HPDE6-E6E7 (cell line): ENCODE measurements at regions not wholly inside any gene's neighbourhood (a gene's known extent, or its start where the extent isn't known, plus 50 kb on each side); places are given as distances from the start of the nearest gene placed in this dataset.

ENCODE experiments used
- DNase-seq: peaks from one replicate; pipeline ENCODE4 v3.0.0; 2011; ENCODE audit warnings: missing footprints; ENCODE audit errors: extremely low spot score

DNA sequence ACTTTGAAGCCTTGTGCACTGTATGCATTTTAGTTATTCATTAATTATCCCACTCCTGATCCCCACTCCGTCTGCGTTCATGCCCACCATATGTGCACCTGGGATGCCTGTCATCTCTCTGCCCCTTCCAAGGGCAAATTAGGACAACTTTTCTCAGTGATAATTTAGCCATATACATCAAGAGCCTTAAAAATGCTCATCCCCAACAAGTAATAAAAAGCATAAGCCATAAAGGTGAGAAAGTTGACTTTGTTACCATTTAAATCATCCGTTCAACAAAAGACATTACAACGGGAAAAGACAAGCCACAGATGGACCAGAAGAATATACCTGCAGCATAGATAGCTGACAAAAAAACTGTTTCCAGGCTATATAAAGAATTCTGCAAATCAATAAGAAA, 131.4 kb upstream of the LINGO1 start:
- DNase-seq = no peak

DNA sequence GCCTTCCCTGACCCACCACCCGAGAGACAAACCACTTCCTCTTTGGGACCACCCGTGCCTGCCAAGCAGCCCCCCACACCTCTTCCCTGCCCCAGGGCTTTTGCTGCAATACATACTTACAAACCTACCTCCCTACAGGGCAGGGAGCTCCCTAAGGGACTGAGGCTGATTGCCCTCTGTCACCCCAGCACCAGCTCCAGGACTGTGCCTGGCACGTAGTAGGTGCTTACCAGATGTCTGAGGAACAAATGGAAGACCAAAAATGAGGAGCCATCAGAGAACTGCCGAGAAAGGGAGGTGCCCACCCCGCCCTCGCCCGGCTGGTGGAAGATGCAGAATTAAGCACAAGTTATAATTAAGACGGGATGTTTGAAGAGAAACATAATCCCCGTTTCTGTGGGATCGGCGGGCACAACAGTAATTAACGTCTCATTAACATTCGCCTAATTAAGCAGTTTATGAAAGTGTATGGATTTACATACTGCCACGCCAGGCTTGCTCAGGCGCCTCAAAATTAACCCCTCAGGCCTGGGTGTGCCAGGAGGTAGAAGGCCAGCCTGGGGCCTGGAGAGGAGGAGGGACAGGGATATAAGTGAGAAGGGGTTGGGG, 130.1 kb upstream of the LINGO1 start:
- no peak for DNase-seq

DNA sequence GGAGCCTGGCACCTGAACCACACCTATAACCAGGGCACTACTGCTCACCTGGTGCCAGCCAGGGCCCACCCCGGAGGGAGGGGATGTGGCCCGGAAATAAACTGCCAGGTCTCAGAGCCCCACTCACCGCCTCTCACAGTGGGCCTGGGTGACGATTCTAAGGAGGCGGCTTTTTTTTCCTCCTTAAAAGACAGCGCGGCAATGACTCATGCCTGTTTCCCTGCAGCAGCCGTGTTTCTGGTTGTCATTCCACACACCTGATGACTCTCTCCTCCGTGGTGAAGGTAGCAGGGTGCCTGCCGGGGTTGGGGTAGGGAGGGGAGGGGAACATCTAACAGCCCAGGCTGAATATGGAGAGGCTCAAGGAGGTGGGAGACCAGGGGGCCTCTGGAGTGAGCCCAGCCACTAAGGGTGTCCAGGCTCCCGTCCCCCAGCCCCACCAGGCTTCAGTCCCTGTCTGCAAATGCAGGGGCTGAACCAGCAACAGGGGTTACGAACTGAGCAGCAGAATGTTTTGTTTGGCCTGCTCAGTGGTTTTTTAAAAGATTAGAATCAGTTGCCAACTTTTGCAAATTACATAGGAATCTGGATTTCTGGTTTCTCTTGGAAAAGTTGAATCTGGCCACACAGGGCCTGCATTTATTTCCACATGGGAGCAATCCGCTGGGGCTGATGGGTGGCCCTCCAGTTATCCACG, 127.3 kb upstream of the LINGO1 start:
- no peak for DNase-seq

DNA sequence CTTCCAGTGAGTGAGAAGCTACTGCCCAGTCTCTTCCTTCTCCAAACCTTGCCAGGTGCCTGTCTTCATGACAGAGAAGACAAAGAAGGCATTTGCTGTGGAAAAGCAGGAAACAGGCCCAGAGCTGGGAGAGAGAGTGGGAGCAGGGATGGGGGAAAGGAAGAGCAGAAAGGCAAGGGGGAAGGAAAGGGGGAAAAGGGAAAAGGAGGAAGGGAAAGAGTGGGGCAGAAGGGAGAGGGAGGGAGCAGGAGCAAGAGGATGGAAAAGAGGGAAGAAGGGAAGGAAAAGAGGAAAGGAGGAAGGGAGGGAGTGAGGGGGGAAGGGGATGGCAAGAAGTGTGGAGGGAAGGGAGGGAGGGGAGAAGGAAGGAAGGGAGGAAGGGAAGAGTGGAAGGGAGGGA, 121.2 kb upstream of the LINGO1 start:
- no peak for DNase-seq

DNA sequence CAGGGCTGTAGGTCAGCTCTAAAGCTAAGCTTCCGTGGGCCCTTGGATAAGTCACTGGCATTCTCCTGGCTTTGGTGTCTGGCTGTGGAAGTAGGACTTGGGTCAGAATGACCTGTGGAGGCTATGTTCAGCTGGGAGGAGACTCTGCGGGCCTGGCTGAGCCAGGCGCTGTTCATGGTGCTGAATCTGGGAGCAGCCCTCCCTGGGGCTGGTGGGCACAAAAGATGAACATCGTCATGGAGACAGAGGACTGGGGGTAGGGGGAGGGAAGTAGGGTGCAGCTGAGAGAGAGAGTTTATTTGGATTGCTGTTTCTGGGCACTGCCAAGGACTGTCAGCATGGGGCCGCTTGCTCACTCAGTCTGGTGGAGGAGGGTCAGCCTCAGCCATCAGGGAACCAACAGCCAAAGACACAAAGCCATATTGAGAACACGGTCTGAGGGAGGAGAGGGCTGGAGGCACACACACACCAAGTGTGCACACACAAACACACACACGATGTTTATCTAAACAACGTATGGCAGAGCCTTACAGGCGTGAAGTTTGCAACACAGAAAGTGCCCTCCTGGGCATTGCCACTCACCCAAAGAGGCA, 120.7 kb upstream of the LINGO1 start:
- no peak for DNase-seq

DNA sequence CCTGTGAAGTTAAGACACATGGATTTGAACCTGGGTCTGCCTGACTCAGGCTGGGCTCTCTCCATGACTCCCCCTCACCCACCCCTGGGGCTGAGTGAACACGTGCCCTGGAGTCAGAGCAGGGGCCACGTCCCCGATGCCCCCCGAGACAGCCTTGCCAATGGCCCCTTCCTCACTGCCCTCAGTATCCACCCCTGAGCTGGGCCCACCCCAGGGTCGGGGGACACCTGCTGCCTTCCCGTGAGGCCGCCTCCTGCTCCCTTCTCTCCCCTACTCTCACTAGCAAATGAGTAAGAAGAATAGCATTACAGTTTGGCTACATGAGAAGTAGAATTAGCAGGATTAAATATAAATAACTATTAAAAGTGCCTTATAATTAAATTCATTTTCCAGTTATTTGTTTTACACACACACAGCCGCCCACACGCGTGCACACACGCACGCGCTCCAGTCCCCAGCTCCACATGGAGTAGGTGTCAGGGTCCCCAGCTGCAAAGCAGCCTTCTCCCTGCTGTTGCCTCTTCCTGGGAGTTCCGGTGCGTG, 117.4 kb upstream of the LINGO1 start:
- no peak for DNase-seq

DNA sequence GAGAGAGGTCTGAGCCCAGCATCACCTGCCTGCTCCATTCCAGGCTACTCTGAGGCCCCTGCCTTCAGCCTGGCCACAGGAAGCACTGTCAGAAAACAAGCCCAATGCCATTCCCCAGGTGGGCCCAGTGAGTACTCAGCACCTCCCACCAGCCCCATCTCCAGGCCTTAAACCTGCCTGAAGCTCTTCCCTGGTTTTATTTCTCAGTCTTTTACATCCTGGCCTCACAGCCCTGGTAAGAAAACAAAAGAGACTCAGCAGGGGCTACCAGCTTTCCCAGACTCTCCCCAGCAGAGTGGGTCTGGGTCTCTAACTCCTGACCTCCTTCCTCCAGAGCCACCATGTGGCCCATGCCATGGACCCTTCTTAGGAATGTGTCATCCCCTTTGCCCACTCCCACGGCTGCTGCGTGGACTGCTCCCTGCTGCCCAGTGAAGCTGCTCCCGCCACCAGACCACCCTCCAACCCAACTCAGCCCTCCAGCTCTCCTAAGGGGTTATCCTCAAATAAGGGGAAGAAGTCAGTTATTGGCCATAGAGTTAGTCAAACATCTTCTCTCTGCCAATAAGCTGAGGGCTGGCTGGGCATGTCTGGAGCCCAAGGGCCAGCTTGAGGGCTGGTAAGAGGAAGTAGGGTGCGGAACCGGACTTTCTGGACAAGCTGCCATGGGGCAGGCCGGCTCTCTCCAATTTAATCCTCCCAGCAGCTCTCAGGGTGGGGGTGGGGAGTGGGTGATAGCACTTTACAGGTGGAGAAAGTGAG, 116.7 kb upstream of the LINGO1 start:
- DNase-seq = no peak

DNA sequence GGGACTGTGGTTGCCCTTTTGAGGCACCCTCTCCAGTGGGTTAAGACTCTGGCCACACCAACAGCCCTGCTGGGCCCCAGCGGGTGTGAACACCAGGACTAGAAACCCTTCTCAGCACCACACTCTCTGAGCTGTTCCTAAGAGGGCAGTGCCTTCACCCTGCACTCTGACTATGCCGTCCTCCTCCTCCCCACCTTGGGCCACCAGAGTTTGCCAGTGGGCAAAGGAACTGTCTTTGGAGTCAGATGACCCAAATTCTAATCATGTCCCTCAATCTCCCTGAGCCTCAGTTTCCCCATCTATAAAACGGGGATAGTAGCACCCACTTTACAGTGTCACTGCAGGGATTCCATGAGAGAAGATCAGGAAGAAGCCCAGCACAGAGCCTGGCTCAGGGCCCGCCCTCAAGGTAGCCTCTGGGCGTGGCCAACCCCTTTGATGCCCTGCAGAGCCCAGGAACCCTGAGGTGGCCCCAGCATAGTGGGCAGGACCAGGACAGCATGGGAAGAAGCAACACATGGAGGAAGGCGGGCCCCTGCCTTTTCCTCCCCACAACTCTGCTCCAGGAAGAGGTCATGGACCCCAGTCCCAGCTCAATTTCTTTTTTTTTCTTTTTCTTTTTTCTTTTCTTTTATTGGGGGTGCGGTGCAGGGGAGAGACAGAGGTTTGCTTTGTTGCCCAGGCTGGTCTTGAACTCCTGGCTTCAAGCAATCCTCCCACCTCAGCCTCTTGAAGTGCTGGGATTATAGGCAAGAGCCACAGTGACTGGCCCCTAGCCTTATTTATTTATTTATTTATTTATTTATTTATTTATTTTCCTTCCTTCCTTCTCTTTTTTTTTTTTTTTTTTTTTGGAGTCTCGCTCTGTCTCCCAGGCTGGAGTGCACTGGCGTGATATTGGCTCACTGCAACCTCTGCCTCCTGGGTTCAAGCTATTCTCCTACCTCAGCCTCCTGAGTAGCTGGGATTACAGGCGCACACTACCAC, 115.7 kb upstream of the LINGO1 start:
- no peak for DNase-seq

DNA sequence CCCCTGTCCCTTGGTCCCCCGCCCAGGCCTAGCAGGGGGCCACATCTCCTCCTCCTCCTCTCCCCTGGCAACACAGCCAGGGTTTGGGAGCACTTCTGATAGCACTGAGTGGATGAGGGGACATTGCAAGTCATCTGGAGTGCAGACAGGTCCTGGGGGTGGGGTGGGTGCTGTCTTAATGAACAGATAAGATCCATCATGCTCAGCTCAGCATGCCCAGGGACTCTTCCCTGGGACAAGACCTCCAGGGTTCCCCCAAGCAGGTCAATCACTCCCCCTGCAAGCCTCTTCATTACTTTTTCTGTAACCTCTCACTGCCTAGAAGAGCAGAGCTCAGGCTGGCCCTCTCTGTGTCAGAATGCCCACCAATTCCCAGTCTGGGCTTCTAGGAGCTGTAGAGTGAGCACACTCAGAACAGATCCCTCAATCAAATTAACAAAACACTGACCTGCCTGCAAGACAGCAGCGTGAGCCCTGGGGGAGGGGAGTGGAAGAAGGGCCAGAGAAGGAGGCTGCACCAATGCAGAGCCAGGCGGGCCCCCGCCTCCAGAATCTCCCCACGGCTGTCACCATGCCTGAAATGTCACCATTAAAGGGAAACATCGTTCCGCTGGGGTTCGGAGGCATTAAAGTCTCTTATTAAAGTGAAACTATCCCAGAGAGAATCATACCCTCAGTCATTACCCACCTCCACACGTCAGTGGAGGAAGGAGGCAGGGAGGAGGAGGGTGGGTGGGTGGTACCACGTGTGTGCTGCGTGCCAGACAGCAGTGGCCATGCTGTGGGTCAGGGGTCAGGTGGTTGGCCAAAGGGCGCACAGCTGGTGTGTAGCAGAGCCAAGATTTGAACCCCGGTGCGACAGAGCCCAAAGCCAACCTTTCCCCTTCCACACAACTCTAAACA, 114.7 kb upstream of the LINGO1 start:
- DNase-seq = no peak

DNA sequence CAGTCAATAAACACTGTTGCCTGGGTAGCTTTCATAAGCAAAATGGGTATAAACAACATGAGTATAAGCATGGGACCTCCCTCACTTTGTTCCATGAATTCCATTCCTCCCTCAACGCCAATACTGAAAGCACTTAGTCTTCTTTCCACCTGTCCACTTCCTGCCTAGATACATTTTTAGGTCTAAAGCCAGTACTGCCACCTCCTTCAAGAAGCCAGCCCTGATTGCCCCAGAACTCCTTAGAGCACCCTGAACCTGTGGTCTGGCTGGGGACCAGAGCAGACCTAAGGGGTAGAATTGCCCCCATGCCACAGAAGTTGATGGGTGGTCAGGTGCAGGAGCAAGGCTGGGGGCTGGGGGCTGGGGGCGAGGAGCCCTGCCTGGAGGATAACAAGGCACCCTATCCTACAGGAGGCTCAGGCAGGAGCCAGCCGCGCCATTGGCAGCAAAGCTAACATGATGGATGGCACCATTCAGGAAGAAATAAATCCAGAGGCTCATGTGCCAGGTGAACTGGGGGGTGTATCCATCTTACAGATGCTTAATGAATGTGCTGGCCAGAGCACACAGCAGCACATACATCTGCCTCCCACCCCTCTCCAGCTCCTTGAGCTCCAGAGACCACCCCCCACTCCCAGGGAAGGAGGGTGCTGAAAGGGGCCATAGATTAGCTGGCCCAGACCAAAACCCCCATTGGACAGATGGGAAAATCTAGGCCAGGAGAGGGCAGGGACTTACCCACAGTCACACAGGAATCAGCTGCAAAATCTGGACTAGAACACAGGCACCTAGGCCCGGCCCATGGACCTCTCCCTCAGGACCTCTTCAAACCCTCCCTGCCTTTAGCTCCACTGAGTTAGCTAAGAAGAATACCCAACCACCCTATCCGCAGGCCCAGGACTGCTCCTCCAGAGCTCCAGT, 113.8 kb upstream of the LINGO1 start:
- no peak for DNase-seq

DNA sequence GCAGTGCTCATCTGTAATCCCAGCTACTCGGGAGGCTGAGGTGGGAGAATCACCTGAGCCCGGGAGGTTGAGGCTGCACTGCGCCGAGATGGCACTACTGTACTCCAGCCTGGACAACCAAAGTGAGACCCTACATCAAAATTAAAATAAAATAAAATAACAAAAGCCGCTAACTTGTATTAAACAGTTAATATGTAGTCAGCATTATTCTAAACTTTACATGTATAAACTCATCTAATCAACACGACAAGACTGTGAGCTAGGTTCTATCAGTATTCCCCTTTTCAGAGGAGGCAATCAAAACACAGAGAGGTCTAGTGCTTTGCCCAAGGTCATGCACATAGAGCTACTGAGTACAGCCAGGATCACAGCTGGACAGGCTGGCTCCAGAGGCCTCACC, 111.7 kb upstream of the LINGO1 start:
- DNase-seq = no peak

DNA sequence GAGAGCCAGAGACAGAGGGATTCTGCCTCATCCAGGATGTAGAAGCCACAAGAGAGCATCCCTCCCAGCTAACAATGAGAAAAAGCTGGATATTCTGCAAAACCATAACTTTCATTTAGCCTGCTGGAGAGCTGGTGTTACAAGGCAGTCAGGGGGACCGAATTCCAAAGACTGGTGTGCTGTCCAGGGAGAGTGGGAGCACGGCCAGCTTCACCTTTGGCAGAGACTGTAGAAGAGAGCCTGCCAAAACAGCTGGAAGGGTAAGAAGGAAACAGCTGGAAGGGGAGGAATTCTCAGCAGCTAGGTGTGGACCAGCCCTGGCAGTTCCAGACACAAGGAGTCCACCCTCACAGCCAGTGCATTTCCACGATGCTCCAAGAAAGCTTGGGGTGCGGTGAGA, 109.9 kb upstream of the LINGO1 start:
- DNase-seq = no peak

DNA sequence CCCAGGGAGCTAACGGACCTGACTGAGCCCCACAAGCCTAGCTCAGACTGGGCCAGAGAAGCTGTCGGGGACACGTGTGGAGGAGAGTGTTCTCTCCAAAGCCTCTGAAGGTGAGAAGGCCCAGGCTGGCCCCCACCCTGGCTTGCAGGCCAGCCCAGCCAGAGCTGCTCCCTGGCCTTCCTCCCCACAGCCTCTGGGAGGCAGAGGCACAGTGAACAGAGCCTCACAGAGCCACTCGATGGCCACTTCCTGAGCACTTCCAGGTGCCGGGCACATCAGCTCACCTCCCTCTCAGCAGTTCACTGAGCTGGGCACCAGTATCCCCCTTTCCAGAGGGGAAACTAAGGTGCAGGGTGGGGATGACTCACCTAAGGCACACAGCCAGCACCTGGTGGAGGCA, 109.4 kb upstream of the LINGO1 start:
- DNase-seq = no peak

DNA sequence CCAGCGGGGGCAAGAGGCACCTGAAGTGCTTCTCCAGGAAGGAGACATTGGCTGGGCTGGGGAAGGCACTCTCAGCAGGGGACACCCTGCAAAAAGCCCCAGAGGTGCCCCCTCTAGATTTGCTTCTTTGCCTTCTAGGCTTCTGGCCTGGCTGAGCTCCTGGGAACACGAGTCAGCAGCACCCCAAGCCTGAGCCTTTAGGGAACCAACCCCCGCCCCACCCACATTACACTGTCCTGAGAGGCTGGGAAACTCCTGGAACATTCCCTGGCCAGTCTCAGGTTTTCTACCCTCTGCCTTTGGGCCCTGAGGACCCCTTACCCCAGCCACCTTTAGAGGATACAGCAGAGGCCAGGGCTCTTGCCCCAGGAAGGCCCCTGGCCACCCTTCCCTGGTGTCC, 108.4 kb upstream of the LINGO1 start:
- DNase-seq = no peak

DNA sequence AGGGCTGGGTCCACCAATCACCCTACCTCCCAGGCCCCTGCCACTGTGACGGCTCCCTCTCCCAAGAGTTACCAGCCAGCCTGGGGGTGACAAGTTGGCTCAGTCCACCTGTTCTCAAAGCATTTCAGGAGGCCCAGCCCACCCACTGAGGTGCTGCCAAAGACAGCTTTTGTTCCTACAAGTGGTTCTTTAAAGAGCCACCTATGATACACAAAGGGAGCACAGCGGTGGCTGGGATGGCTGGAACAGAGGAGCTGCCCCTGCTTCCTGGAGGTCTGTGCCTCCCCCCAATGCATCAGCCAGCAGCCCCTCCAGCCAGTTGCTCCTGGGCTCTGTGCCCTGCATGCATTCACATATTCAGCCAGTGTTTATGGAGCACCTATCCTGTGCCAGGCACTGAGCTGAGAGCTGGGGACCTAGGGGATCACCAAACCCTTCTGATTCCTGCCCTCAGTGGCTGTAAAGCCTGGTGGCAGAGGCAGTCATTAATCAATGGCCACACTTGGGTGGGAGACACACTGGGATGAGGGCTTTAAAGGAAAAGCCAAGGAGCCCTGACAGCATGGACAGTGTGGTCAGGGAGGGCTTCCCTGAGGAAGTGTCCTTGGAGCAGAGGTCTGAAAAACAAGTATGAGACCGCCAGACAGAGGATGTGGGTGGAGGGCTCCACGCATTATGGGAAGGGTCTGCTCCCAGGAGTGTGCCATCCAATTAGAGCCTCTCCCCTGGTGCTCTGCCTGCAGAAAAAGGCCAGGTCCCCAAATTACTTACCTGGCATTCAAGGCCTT, 107.1 kb upstream of the LINGO1 start:
- no peak for DNase-seq

DNA sequence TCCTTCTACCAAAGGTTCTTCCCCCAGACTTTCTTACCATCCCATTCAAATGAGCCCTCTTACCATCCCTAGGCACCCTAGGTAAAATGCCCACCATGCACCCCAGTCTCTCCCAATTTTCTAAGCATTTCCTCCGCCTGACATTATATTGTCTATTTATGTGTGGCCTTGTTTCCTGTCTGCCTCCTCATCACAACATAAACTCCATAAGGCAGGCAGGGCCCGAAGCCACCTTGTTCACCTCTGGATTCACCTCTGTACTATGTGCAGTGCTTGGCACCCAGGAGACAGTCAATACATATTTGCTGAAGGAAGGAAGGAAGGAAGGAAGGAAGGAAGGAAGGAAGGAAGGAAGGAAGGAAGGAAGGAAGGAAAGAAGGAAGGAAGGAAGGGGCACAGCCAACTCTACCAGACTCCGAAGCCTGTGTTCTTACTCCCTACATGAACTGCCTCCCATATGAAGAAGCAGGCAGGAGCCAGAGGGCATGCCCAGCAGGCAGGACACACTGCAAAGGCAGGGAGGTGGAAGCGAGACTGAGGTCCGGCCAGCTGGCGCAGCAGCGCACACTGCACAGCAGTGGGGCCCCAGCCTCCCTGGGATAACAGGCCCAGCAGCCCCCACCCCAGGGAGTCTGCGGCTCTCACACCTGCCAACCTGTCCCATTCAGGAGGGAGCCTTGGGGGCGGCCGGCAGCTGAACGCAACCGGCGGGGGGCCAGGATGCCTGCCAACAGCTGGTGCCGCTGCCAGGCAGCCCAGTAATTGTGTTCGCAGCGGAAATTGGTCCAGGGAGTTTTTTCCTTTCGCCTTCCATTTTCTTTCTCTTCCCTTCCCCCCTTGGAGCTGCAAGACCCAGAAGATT, 106.0 kb upstream of the LINGO1 start:
- no peak for DNase-seq

DNA sequence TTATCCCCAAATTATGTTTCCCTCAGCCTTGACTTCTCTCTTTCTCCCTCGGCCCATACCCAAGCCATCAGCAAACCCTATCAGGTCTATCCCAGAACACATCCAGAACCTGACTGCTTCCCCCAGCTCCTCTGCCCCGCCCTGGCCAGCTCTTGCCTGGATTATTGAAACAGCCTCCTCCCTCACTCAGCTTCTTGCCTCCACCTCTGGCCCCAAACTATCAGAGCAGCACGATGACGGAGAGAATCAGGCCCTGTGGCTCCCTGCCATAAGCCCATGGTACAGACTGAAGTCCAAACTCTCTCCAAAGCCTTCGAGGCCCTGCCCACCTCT, 105.3 kb upstream of the LINGO1 start:
- DNase-seq = no peak
